Ovary (tissue), 7 donors: ENCODE measurements at regions not wholly inside any gene's neighbourhood (a gene's known extent, or its start where the extent isn't known, plus 50 kb on each side); places are given as distances from the start of the nearest gene placed in this dataset.

Source experiments
- DNase-seq, 5 donors: peaks; one replicate each; pipeline ENCODE4 v3.0.0-alpha.2; 2019 to 2020
- H3K27ac ChIP-seq, 2 donors: fragments of 200-600 bp; one replicate each; pipeline versions ENCODE4 v1.5.1 to v1.8.0; 2019 to 2022
- H3K27me3 ChIP-seq: fragments of 200-600 bp; one replicate; pipeline ENCODE4 v1.8.0; 2022
- H3K36me3 ChIP-seq: fragments of 200-600 bp; sonication (generic); one replicate; pipeline ENCODE4 v1.5.1; 2019
- H3K4me1 ChIP-seq: one replicate; pipeline ENCODE4 v1.8.1; 2013; ENCODE audit warnings: mild to moderate bottlenecking, moderate library complexity; ENCODE audit not compliant: insufficient read depth
- H3K4me3 ChIP-seq: fragments of 200-600 bp; sonication (generic); one replicate; pipeline ENCODE4 v1.5.1; 2017
- H3K9me3 ChIP-seq, 2 donors: fragments of 200-600 bp in 1 of 2; sonication (generic) in 1 of 2; one replicate each; pipeline versions ENCODE4 v1.5.1 to v1.8.1; 2013 to 2019; ENCODE audit warnings: mild to moderate bottlenecking in 1 of 2, moderate library complexity in 1 of 2
- EP300 ChIP-seq: sonication (generic); formaldehyde crosslinking; IDR thresholded peaks from one replicate; pipeline ENCODE4 v1.6.1; 2017; ENCODE audit warnings: antibody characterized with exemption
- POLR2A ChIP-seq: fragments of 450-650 bp; IDR thresholded peaks from one replicate; pipeline ENCODE4 v1.6.1; 2017; ENCODE audit warnings: antibody characterized with exemption, mild to moderate bottlenecking, moderate library complexity
- WGBS, 3 donors: extraction: QIAGEN DNeasy Blood & Tissue Kit in 1 of 3; methylation state at CpG; one replicate each; pipeline versions ENCODE4 v1.1.5 to v1.1.7; 2013 to 2017; 5-methylcytosine and 5-hydroxymethylcytosine counted together
- intact Hi-C, 4 donors: fragments of 100-400 bp; cut with DNase I; formaldehyde crosslinking; loops; one replicate each; pipeline versions ENCODE4 v1.11.0 to v1.15.1; 2022 to 2023
- TF ChIP-seq, protein P1 (sequence below), 3 donors: fragments of 450-650 bp in 2 of 3; fragments of 200-600 bp in 1 of 3; IDR thresholded peaks; one replicate each; pipeline versions ENCODE4 v1.5.1 to v1.8.0; 2016 to 2022; ENCODE audit warnings: antibody characterized with exemption in 3 of 3, mild to moderate bottlenecking in 1 of 3
- donor health status: DM: no; HTN: no; CAD: no; lungs with moderate emphysema.
- donor health status: DM: no; HTN: no; CAD: no.
- donor health status: Bipolar disorder and iron deficiency.
- donor health status: DM: no; HTN: no; CAD: no.
- donor health status: DM: yes; HTN: yes; CAD: no.

DNA sequence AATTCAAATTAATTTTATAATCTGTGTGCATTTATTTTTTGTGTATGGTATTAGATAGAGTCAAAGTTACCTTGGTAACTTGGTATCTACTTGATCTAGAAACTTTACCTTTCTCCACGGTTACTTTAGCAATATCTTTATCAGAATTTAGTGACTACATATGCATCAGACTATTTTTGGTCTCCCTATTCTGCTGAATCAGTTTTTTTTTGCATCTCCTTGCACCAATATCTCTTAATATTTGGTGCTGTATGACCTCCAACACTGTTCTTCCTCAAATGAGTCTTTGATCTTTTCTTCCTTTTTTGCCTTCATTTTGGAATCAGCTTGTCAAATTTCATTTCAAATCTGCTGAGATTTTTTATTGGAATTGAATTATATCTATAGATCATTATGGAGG lies 828.2 kb upstream of the FOXG1 start:
- TF ChIP-seq EP300 (no peak), POLR2A (no peak)
- TF ChIP-seq, protein P1, sequence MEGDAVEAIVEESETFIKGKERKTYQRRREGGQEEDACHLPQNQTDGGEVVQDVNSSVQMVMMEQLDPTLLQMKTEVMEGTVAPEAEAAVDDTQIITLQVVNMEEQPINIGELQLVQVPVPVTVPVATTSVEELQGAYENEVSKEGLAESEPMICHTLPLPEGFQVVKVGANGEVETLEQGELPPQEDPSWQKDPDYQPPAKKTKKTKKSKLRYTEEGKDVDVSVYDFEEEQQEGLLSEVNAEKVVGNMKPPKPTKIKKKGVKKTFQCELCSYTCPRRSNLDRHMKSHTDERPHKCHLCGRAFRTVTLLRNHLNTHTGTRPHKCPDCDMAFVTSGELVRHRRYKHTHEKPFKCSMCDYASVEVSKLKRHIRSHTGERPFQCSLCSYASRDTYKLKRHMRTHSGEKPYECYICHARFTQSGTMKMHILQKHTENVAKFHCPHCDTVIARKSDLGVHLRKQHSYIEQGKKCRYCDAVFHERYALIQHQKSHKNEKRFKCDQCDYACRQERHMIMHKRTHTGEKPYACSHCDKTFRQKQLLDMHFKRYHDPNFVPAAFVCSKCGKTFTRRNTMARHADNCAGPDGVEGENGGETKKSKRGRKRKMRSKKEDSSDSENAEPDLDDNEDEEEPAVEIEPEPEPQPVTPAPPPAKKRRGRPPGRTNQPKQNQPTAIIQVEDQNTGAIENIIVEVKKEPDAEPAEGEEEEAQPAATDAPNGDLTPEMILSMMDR (IDR thresholded peaks at IDR 0.05) = no peak
- intact Hi-C loops = no loop called here
- H3K36me3 ChIP-seq = no peaks in the 10 kb centered on the region
- DNase-seq = no peak
- H3K4me1 ChIP-seq = no peaks in the 10 kb centered on the region
- H3K4me3 ChIP-seq = no peak overlapping the region
- H3K9me3 ChIP-seq = no peaks in the 10 kb centered on the region
- 50 to 61% (median 59%) methylated on average over 1 of the region's 1 CpG for WGBS, 3 donors
- no peak overlapping the region for H3K27ac ChIP-seq
- no peaks in the 10 kb centered on the region for H3K27me3 ChIP-seq

DNA sequence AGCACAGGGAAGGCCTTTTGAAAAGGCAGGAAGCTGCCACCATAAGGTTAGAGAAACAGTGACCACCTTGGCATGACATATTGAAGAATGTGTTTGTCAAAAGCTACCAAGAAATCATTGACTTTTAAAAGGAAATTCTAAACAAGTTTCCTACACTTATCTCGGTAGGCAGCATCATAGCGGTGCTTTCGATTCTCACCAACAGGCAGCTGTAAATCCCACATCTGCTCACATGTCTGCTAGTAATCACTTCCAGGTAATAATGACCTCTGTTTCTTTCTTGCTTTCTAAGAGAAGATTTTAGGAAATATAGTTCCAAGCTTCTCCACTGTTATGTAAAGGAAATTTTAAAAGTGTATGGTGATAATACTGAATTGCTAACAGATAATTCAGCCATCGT lies 821.1 kb upstream of the FOXG1 start:
- DNase-seq = no peak
- intact Hi-C loops = no loop called here
- H3K27me3 ChIP-seq = no peaks in the 10 kb centered on the region
- H3K9me3 ChIP-seq = no peaks in the 10 kb centered on the region
- H3K4me1 ChIP-seq = no peaks in the 10 kb centered on the region
- H3K4me3 ChIP-seq = no peak overlapping the region
- no peaks in the 10 kb centered on the region for H3K36me3 ChIP-seq
- 65 to 86% (median 76%) methylated on average over 4 of the region's 4 CpGs for WGBS, 3 donors
- H3K27ac ChIP-seq = no peak overlapping the region
- TF ChIP-seq POLR2A (no peak), EP300 (no peak)
- TF ChIP-seq, protein P1 (IDR thresholded peaks at IDR 0.05) = no peak

DNA sequence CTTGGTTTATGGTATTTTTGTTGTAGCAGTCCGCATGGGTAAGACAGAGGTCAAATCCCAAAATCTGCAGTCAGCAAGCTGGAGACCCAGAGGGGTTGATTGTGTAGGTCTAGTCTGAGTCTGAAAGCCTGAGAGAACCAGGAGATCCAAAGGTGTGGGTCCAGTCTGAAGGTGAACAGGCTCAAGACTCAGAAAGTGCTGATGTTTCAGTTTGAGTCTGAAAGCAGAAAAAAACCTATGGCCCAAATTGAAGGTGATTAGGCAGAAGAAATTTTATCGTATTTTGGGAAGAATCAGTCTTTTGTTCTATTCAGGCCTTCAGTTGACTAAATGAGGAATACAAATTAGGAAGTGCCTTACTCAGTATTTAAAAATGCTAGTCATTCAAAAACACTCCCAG lies 807.8 kb upstream of the FOXG1 start:
- Histone ChIP-seq H3K27me3 (no peaks in the 10 kb centered on the region), H3K36me3 (no peaks in the 10 kb centered on the region), H3K9me3 (no peaks in the 10 kb centered on the region), H3K27ac (no peak overlapping the region), H3K4me3 (no peak overlapping the region), H3K4me1 (no peaks in the 10 kb centered on the region)
- no peak for DNase-seq
- intact Hi-C loops = no loop called here
- WGBS, 3 donors = 81 to 82% (median 82%) methylated on average over 2 of the region's 2 CpGs
- no peak for TF ChIP-seq POLR2A
- TF ChIP-seq EP300 = no peak
- TF ChIP-seq, protein P1 (IDR thresholded peaks at IDR 0.05) = no peak

DNA sequence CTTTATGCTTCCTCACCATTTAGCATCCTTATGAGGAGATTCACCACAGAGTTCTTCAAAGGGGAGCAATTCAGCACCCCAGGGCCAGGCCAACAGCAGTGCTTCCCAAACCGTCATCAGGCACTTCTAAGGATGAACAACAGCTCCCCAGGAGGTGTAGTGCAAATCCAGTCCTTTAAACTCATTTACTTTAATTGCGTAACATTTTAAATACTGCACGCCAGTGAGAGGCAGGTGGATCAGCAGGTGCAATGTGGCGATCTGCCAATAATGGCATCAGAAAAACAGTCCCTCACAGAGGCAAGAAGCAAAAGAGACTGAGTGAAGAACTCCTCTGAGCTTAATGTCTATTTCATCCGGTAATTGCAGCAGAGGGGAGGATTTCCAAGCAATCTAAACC lies 770.9 kb upstream of the FOXG1 start:
- Histone ChIP-seq H3K4me3 (no peak overlapping the region), H3K27me3 (no peaks in the 10 kb centered on the region), H3K36me3 (no peaks in the 10 kb centered on the region), H3K4me1 (no peaks in the 10 kb centered on the region), H3K9me3 (no peaks in the 10 kb centered on the region), H3K27ac (no peak overlapping the region)
- no peak for TF ChIP-seq POLR2A
- no peak for TF ChIP-seq EP300
- TF ChIP-seq, protein P1 (IDR thresholded peaks at IDR 0.05) = no peak
- no peak for DNase-seq
- WGBS, 3 donors = 64 to 80% (median 68%) methylated on average over 5 of the region's 5 CpGs
- intact Hi-C loops = no loop called here

DNA sequence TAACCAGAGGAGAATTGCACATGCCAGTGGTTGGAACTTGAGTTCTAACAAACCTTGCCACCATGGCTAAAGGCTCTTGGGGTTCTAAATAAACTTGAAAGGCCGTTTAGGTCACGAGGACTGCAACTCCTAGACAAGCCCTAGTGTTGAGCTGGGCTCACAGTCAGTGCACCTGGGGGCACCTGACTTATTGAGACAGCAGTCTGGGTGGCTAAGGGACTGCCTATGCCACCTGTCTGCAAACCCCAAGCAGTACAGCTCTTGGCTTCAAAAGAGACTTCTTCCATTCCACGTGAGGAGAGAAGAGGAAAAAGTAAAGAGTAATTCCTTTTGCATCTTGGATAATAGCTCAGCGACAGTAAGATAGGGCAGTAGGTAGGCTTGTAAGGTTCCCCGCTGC lies 765.6 kb upstream of the FOXG1 start:
- Histone ChIP-seq H3K4me3 (no peak overlapping the region), H3K27me3 (no peaks in the 10 kb centered on the region), H3K4me1 (no peaks in the 10 kb centered on the region), H3K36me3 (no peaks in the 10 kb centered on the region), H3K9me3 (no peaks in the 10 kb centered on the region), H3K27ac (no peak overlapping the region)
- TF ChIP-seq, protein P1 (IDR thresholded peaks at IDR 0.05) = no peak
- TF ChIP-seq EP300 = no peak
- no peak for TF ChIP-seq POLR2A
- 80 to 85% (median 84%) methylated on average over 5 of the region's 5 CpGs for WGBS, 3 donors
- no peak for DNase-seq
- intact Hi-C loops = no loop called here
